Esophagus squamous epithelium (tissue), 5 donors: ENCODE measurements at regions not wholly inside any gene's neighbourhood (a gene's known extent, or its start where the extent isn't known, plus 50 kb on each side); places are given as distances from the start of the nearest gene placed in this dataset.
"Not testable (repeated sequence)": the region's sequence is repeated elsewhere in the genome, so short reads cannot be mapped to it uniquely, and the experiment has no call there.

Source experiments
- DNase-seq: peaks from one replicate; lab custom pipeline; 2025; lab: John Stamatoyannopoulos, UW
- H3K27ac ChIP-seq, 4 donors: fragments of 200-600 bp; sonication (generic); one replicate each; pipeline ENCODE4 v1.5.1; 2016 to 2019; ENCODE audit warnings: mild to moderate bottlenecking in 1 of 4
- H3K27me3 ChIP-seq, 4 donors: fragments of 200-600 bp; sonication (generic); 1 replicate in 3 of 4; 2 replicates in 1 of 4; pipeline versions ENCODE4 v1.5.1 to v1.6.0; 2017 to 2021; ENCODE audit warnings: antibody characterized with exemption in 1 of 4
- H3K36me3 ChIP-seq, 3 donors: fragments of 200-600 bp; sonication (generic); one replicate each; pipeline ENCODE4 v1.5.1; 2016 to 2019
- H3K4me1 ChIP-seq, 3 donors: fragments of 200-600 bp; sonication (generic); one replicate each; pipeline ENCODE4 v1.5.1; 2017 to 2019
- H3K4me3 ChIP-seq, 4 donors: fragments of 200-600 bp; sonication (generic); 1 replicate in 3 of 4; 2 replicates in 1 of 4; pipeline ENCODE4 v1.5.1; 2016 to 2019; ENCODE audit warnings: mild to moderate bottlenecking in 2 of 4, moderate library complexity in 1 of 4
- H3K9me3 ChIP-seq, 3 donors: fragments of 200-600 bp; sonication (generic); one replicate each; pipeline ENCODE4 v1.5.1; 2016 to 2019
- CTCF ChIP-seq, 6 experiments: fragments of 450-650 bp in 4 of 6; fragments of 200-600 bp in 2 of 6; sonication (generic) in 2 of 6; IDR thresholded peaks; one replicate each; pipeline ENCODE4 v1.5.1; 2016 to 2019; ENCODE audit warnings: antibody characterized with exemption in 6 of 6, mild to moderate bottlenecking in 4 of 6, moderate library complexity in 4 of 6
- POLR2A ChIP-seq, 4 donors: fragments of 450-650 bp; IDR thresholded peaks; one replicate each; pipeline ENCODE4 v1.6.1; 2017; ENCODE audit warnings: antibody characterized with exemption in 4 of 4, mild to moderate bottlenecking in 4 of 4, moderate library complexity in 3 of 4
- WGBS, 2 donors: methylation state at CpG; one replicate each; pipeline ENCODE4 v1.1.5; 2018; 5-methylcytosine and 5-hydroxymethylcytosine counted together
- intact Hi-C: fragments of 100-400 bp; cut with DNase I; formaldehyde crosslinking; loops from one replicate; pipeline ENCODE4 v1.15.0; 2022
- donor health status: DM: yes; HTN: yes; CAD: no.

GRCh38 chr16:63776437-63776836 lies 1345.4 kb downstream of the CDH11 start:
- no peaks in the 10 kb centered on the region for H3K36me3 ChIP-seq
- no peak for DNase-seq
- H3K4me1 ChIP-seq: no peaks in the 10 kb centered on the region
- no peaks in the 10 kb centered on the region for H3K9me3 ChIP-seq
- no peaks in the 10 kb centered on the region for H3K27me3 ChIP-seq
- H3K27ac ChIP-seq: no peak overlapping the region
- intact Hi-C loops: no loop called here
- no peak overlapping the region for H3K4me3 ChIP-seq
- TF ChIP-seq CTCF (IDR thresholded peaks at IDR 0.05) (no peak), POLR2A (IDR thresholded peaks at IDR 0.05) (no peak)

GRCh38 chr16:63776034-63776433 lies 1345.8 kb downstream of the CDH11 start:
- intact Hi-C loops: no loop called here
- Histone ChIP-seq H3K4me3 (no peak overlapping the region), H3K36me3 (no peaks in the 10 kb centered on the region), H3K27me3 (no peaks in the 10 kb centered on the region), H3K9me3 (no peaks in the 10 kb centered on the region), H3K4me1 (no peaks in the 10 kb centered on the region), H3K27ac (no peak overlapping the region)
- DNase-seq: no peak
- TF ChIP-seq CTCF (IDR thresholded peaks at IDR 0.05) (no peak), POLR2A (IDR thresholded peaks at IDR 0.05) (no peak)

GRCh38 chr16:63774302-63774701 lies 1347.6 kb downstream of the CDH11 start:
- 56 to 57% methylated on average over 3 of the region's 3 CpGs for WGBS, 2 donors
- no peaks in the 10 kb centered on the region for H3K36me3 ChIP-seq
- H3K4me3 ChIP-seq: no peak overlapping the region
- no peaks in the 10 kb centered on the region for H3K4me1 ChIP-seq
- H3K27me3 ChIP-seq: no peaks in the 10 kb centered on the region
- no peak overlapping the region for H3K27ac ChIP-seq
- intact Hi-C loops: no loop called here
- no peak for DNase-seq
- no peaks in the 10 kb centered on the region for H3K9me3 ChIP-seq
- TF ChIP-seq POLR2A (IDR thresholded peaks at IDR 0.05) (no peak), CTCF (IDR thresholded peaks at IDR 0.05) (no peak)

DNA sequence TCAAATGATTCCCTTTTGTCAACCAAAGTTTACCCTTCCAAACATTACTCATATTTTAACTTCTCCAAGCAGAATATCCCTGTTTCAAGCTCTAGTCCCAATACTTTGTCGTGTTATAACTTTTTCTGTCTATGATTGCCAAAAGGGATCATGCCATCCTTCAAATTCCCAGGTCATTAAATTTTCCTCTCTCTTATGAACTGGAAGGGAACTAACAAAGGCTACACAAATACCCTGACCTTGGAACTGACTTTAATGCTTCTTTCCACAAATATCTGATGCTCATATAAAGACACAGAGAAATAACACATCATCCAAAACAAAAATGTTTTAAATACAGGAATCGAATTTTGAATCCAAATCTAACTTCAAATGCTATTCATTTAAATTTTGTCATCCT lies 1352.7 kb downstream of the CDH11 start:
- TF ChIP-seq CTCF (IDR thresholded peaks at IDR 0.05) (no peak), POLR2A (IDR thresholded peaks at IDR 0.05) (no peak)
- H3K4me1 ChIP-seq: no peaks in the 10 kb centered on the region
- no peaks in the 10 kb centered on the region for H3K27me3 ChIP-seq
- 44 to 58% methylated on average over 2 of the region's 2 CpGs for WGBS, 2 donors
- no peak overlapping the region for H3K4me3 ChIP-seq
- no peak overlapping the region for H3K27ac ChIP-seq
- H3K36me3 ChIP-seq: no peaks in the 10 kb centered on the region
- no peaks in the 10 kb centered on the region for H3K9me3 ChIP-seq
- DNase-seq: no peak
- intact Hi-C loops: no loop called here

DNA sequence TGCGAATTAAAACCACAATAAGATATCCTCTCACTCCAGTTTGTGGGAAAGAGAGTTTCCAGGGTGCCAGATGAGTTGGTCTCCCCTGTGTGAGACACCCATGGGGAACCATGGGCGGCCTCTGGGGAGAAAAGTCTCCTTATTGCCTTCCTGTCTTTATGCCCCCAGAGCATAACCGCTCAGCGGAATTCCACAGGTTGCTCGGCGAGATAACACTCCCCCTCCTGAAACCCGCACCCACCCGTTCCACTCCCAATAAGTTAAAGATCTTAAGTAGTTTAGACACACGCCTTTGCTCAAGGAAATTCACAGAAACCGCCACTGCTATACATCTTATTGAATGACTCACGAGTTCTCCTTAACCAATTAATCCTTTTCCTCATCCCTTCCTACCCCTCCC lies 1361.6 kb downstream of the CDH11 start:
- H3K27ac ChIP-seq, H3K4me3 ChIP-seq, H3K4me1 ChIP-seq, H3K9me3 ChIP-seq, intact Hi-C loops, H3K27me3 ChIP-seq, DNase-seq, H3K36me3 ChIP-seq: not testable (repeated sequence)
- WGBS, 2 donors: 54 to 87% methylated on average over 11 of the region's 11 CpGs

GRCh38 chr16:63752347-63752746 lies 1369.5 kb downstream of the CDH11 start:
- H3K27me3 ChIP-seq: no peaks in the 10 kb centered on the region
- no peak for TF ChIP-seq CTCF (IDR thresholded peaks at IDR 0.05)
- TF ChIP-seq POLR2A (IDR thresholded peaks at IDR 0.05): no peak
- no peak overlapping the region for H3K27ac ChIP-seq
- no peaks in the 10 kb centered on the region for H3K9me3 ChIP-seq
- H3K36me3 ChIP-seq: no peaks in the 10 kb centered on the region
- DNase-seq: no peak
- no peaks in the 10 kb centered on the region for H3K4me1 ChIP-seq
- H3K4me3 ChIP-seq: no peak overlapping the region
- intact Hi-C loops: no loop called here
